Stimulated activated CD8-positive, alpha-beta memory T cell treated with anti-CD3 and anti-CD28 coated beads, Interleukin-4, amount 100 ng/mL, for 24 hours (primary cell): ENCODE measurements at regions not wholly inside any gene's neighbourhood (a gene's known extent, or its start where the extent isn't known, plus 50 kb on each side); places are given as distances from the start of the nearest gene placed in this dataset.
"Not testable (repeated sequence)": the region's sequence is repeated elsewhere in the genome, so short reads cannot be mapped to it uniquely, and the experiment has no call there.

Experiments used
- DNase-seq: peaks from one replicate; pipeline ENCODE4 v3.0.0-alpha.2; 2020; ENCODE audit warnings: low read depth

- no peak for DNase-seq
Measured at GRCh38 chr10:9036711-9037204, 982.3 kb downstream of the GATA3 start.

GRCh38 chr10:9038146-9038714 is 983.7 kb downstream of the GATA3 start:
- DNase-seq: no peak

GRCh38 chr10:9043466-9043865 is 989.0 kb downstream of the GATA3 start:
- no peak for DNase-seq

- no peak for DNase-seq
Measured at GRCh38 chr10:9045311-9045710, 990.8 kb downstream of the GATA3 start.

GRCh38 chr10:9051328-9051974 is 997.0 kb downstream of the GATA3 start:
- DNase-seq: no peak

GRCh38 chr10:9052767-9053166 is 998.3 kb downstream of the GATA3 start:
- no peak for DNase-seq

GRCh38 chr10:9056521-9056920 is 1002.0 kb downstream of the GATA3 start:
- no peak for DNase-seq

- DNase-seq: not testable (repeated sequence)
Measured at GRCh38 chr10:9057293-9057692, 1002.8 kb downstream of the GATA3 start.

- DNase-seq: no peak
Measured at GRCh38 chr10:9060314-9060713, 1005.8 kb downstream of the GATA3 start.

GRCh38 chr10:9061871-9062270 is 1007.4 kb downstream of the GATA3 start:
- DNase-seq: no peak

GRCh38 chr10:9066152-9066551 is 1011.7 kb downstream of the GATA3 start:
- DNase-seq: no peak

- no peak for DNase-seq
Measured at GRCh38 chr10:9068003-9068402, 1013.5 kb downstream of the GATA3 start.

GRCh38 chr10:9069136-9069535 is 1014.6 kb downstream of the GATA3 start:
- no peak for DNase-seq

- DNase-seq: no peak
Measured at GRCh38 chr10:9075420-9075819, 1020.9 kb downstream of the GATA3 start.

- no peak for DNase-seq
Measured at GRCh38 chr10:9076066-9076465, 1021.6 kb downstream of the GATA3 start.

- DNase-seq: no peak
Measured at GRCh38 chr10:9081253-9081652, 1026.8 kb downstream of the GATA3 start.

GRCh38 chr10:9081961-9082360 is 1027.5 kb downstream of the GATA3 start:
- DNase-seq: no peak

GRCh38 chr10:9091530-9092093 is 1037.1 kb downstream of the GATA3 start:
- no peak for DNase-seq

GRCh38 chr10:9096288-9096687 is 1041.8 kb downstream of the GATA3 start:
- DNase-seq: no peak

GRCh38 chr10:9097206-9097990 is 1042.9 kb downstream of the GATA3 start:
- DNase-seq: no peak

- no peak for DNase-seq
Measured at GRCh38 chr10:9097991-9098306, 1043.5 kb downstream of the GATA3 start.

GRCh38 chr10:9102026-9102425 is 1047.5 kb downstream of the GATA3 start:
- no peak for DNase-seq

- DNase-seq: no peak
Measured at GRCh38 chr10:9103301-9103700, 1048.8 kb downstream of the GATA3 start.
